KMS-11 (cell line): ENCODE measurements at regions not wholly inside any gene's neighbourhood (a gene's known extent, or its start where the extent isn't known, plus 50 kb on each side); places are given as distances from the start of the nearest gene placed in this dataset.

Source experiments
- H2AFZ ChIP-seq: fragments of 200-600 bp; sonication (generic); 2 replicates; pipeline ENCODE4 v1.6.1; 2016; ENCODE audit warnings: antibody characterized with exemption, mixed run types, low read depth
- H3K27ac ChIP-seq: fragments of 200-600 bp; sonication (generic); 2 replicates; pipeline ENCODE4 v1.6.1; 2016; ENCODE audit warnings: mild to moderate bottlenecking, mixed run types
- H3K27me3 ChIP-seq: fragments of 200-600 bp; sonication (generic); 2 replicates; pipeline ENCODE4 v1.6.1; 2017; ENCODE audit warnings: mild to moderate bottlenecking, low read depth, mixed run types, moderate library complexity; ENCODE audit not compliant: insufficient read depth
- H3K36me3 ChIP-seq: fragments of 200-600 bp; sonication (generic); 2 replicates; pipeline ENCODE4 v1.6.1; 2017; ENCODE audit warnings: mild to moderate bottlenecking, mixed run types; ENCODE audit not compliant: insufficient read depth
- H3K4me1 ChIP-seq: fragments of 200-600 bp; sonication (generic); 2 replicates; pipeline ENCODE4 v1.6.1; 2016; ENCODE audit warnings: mild to moderate bottlenecking, low read depth, mixed run types; ENCODE audit not compliant: poor library complexity, severe bottlenecking
- H3K4me2 ChIP-seq: fragments of 200-600 bp; sonication (generic); 2 replicates; pipeline ENCODE4 v1.7.0; 2016; ENCODE audit warnings: mild to moderate bottlenecking, mixed run types
- H3K4me3 ChIP-seq: fragments of 200-600 bp; sonication (generic); IDR thresholded peaks from 2 replicates; pipeline ENCODE4 v1.6.1; 2017; ENCODE audit warnings: low read depth, low read length, mixed read lengths; ENCODE audit not compliant: insufficient read depth
- H3K79me2 ChIP-seq: fragments of 200-600 bp; sonication (generic); 2 replicates; pipeline ENCODE4 v1.6.1; 2016; ENCODE audit warnings: low read depth, mixed run types; ENCODE audit not compliant: insufficient read depth
- H3K9ac ChIP-seq: fragments of 200-600 bp; sonication (generic); 2 replicates; pipeline ENCODE4 v1.6.1; 2016; ENCODE audit warnings: mild to moderate bottlenecking, mixed run types
- H4K20me1 ChIP-seq: fragments of 200-600 bp; sonication (generic); 2 replicates; pipeline ENCODE4 v1.6.1; 2016; ENCODE audit warnings: mild to moderate bottlenecking, mixed run types; ENCODE audit not compliant: insufficient read depth
- TF ChIP-seq, protein P1 (sequence below): fragments of 200-600 bp; sonication (generic); conservative IDR thresholded peaks from 2 replicates; pipeline ENCODE4 v1.6.1; 2017; ENCODE audit warnings: low read depth, mild to moderate bottlenecking, antibody characterized with exemption, low read length, moderate library complexity, mixed read lengths

GRCh38 chr7:52320610-52321009, 714.8 kb upstream of the POM121L12 start:
- Histone ChIP-seq H2AFZ (no peak overlapping the region), H3K4me3 (no peak overlapping the region), H3K27me3 (no peaks in the 10 kb centered on the region), H4K20me1 (no peaks in the 10 kb centered on the region), H3K36me3 (no peaks in the 10 kb centered on the region), H3K27ac (no peak overlapping the region), H3K79me2 (no peaks in the 10 kb centered on the region), H3K4me2 (no peak overlapping the region), H3K9ac (no peak overlapping the region), H3K4me1 (peaks cover 12% of the 10 kb centered on the region)
- TF ChIP-seq, protein P1, sequence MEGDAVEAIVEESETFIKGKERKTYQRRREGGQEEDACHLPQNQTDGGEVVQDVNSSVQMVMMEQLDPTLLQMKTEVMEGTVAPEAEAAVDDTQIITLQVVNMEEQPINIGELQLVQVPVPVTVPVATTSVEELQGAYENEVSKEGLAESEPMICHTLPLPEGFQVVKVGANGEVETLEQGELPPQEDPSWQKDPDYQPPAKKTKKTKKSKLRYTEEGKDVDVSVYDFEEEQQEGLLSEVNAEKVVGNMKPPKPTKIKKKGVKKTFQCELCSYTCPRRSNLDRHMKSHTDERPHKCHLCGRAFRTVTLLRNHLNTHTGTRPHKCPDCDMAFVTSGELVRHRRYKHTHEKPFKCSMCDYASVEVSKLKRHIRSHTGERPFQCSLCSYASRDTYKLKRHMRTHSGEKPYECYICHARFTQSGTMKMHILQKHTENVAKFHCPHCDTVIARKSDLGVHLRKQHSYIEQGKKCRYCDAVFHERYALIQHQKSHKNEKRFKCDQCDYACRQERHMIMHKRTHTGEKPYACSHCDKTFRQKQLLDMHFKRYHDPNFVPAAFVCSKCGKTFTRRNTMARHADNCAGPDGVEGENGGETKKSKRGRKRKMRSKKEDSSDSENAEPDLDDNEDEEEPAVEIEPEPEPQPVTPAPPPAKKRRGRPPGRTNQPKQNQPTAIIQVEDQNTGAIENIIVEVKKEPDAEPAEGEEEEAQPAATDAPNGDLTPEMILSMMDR, result no peak

- no peak overlapping the region for H3K27ac ChIP-seq
- H3K79me2 ChIP-seq, result no peaks in the 10 kb centered on the region
- no peak overlapping the region for H2AFZ ChIP-seq
- H4K20me1 ChIP-seq, result no peaks in the 10 kb centered on the region
- no peak overlapping the region for H3K4me3 ChIP-seq
- no peak overlapping the region for H3K9ac ChIP-seq
- no peaks in the 10 kb centered on the region for H3K36me3 ChIP-seq
- TF ChIP-seq, protein P1, result no peak
- H3K4me1 ChIP-seq, result no peaks in the 10 kb centered on the region
- H3K4me2 ChIP-seq, result no peak overlapping the region
- no peaks in the 10 kb centered on the region for H3K27me3 ChIP-seq
These were observed 717.5 kb upstream of the POM121L12 start for GRCh38 chr7:52317921-52318320.

GRCh38 chr7:52311886-52312285, 723.5 kb upstream of the POM121L12 start:
- TF ChIP-seq, protein P1, result no peak
- H3K4me1 ChIP-seq, result no peaks in the 10 kb centered on the region
- H3K36me3 ChIP-seq, result no peaks in the 10 kb centered on the region
- H3K4me3 ChIP-seq, result no peak overlapping the region
- H3K4me2 ChIP-seq, result no peak overlapping the region
- H2AFZ ChIP-seq, result no peak overlapping the region
- no peak overlapping the region for H3K27ac ChIP-seq
- H3K79me2 ChIP-seq, result no peaks in the 10 kb centered on the region
- no peaks in the 10 kb centered on the region for H3K27me3 ChIP-seq
- H3K9ac ChIP-seq, result no peak overlapping the region
- no peaks in the 10 kb centered on the region for H4K20me1 ChIP-seq

GRCh38 chr7:52309631-52310030, 725.8 kb upstream of the POM121L12 start:
- H4K20me1 ChIP-seq, result no peaks in the 10 kb centered on the region
- H3K9ac ChIP-seq, result no peak overlapping the region
- no peak overlapping the region for H2AFZ ChIP-seq
- no peaks in the 10 kb centered on the region for H3K27me3 ChIP-seq
- H3K4me2 ChIP-seq, result no peak overlapping the region
- no peaks in the 10 kb centered on the region for H3K4me1 ChIP-seq
- H3K27ac ChIP-seq, result no peak overlapping the region
- no peaks in the 10 kb centered on the region; the same call in 1 of the 2 replicates for H3K36me3 ChIP-seq
- no peaks in the 10 kb centered on the region for H3K79me2 ChIP-seq
- TF ChIP-seq, protein P1, result no peak
- H3K4me3 ChIP-seq, result no peak overlapping the region
